SK-N-SH (cell line): ENCODE measurements at regions not wholly inside any gene's neighbourhood (a gene's known extent, or its start where the extent isn't known, plus 50 kb on each side); places are given as distances from the start of the nearest gene placed in this dataset.

Experiments used
- CTCF ChIA-PET: fragments of 300-600, 350-600 bp; formaldehyde crosslinking; extraction: SDS; loops from one replicate; lab custom pipeline; 2021; lab: Yijun Ruan, JAX
- POLR2A ChIA-PET: fragments of 350-600 bp; sonication (Branson Sonifier 250); formaldehyde crosslinking; extraction: SDS; loops from one replicate; lab custom pipeline; 2020; ENCODE audit warnings: antibody characterized with exemption, inconsistent platforms; lab: Yijun Ruan, JAX
- DNase-seq: peaks from one replicate; pipeline ENCODE4 v3.0.0; 2012
- H2AFZ ChIP-seq: fragments of 200-600 bp; sonication (generic); 2 replicates; pipeline ENCODE4 v1.8.1; 2016; ENCODE audit warnings: antibody characterized with exemption, mild to moderate bottlenecking, low read depth
- H3F3A ChIP-seq: fragments of 200-600 bp; sonication (generic); replicated peaks from 2 replicates; pipeline ENCODE3; 2016; ENCODE audit warnings: antibody characterized with exemption, mild to moderate bottlenecking; ENCODE audit not compliant: insufficient read depth
- H3K27ac ChIP-seq, 2 experiments: fragments of 200-500 bp in 1 of 2; fragments of 200-600 bp in 1 of 2; sonication (Bioruptor generic) in 1 of 2; sonication (generic), shearing (Covaris generic) in 1 of 2; 2 replicates each; pipeline versions ENCODE4 v1.5.1 to v1.6.1; 2014 to 2016; ENCODE audit warnings: low read depth in 2 of 2, inconsistent platforms in 1 of 2, low read length in 1 of 2, mild to moderate bottlenecking in 1 of 2, mixed read lengths in 1 of 2
- H3K27me3 ChIP-seq: fragments of 200-600 bp; sonication (generic), shearing (Covaris generic); 2 replicates; pipeline ENCODE4 v1.6.1; 2016; ENCODE audit warnings: mixed run types; ENCODE audit not compliant: insufficient read depth
- H3K36me3 ChIP-seq, 2 experiments: fragments of 200-500 bp in 1 of 2; fragments of 200-600 bp in 1 of 2; sonication (Bioruptor generic) in 1 of 2; sonication (generic) in 1 of 2; replicated peaks in 1 of 2; 2 replicates each; pipeline versions ENCODE3 to v1.5.1; 2014 to 2016; ENCODE audit warnings: low read length in 1 of 2, mild to moderate bottlenecking in 1 of 2; ENCODE audit not compliant: insufficient read depth in 2 of 2, control insufficient read depth in 1 of 2
- H3K4me1 ChIP-seq, 2 experiments: fragments of 200-500 bp in 1 of 2; fragments of 200-600 bp in 1 of 2; sonication (Bioruptor generic) in 1 of 2; sonication (generic), shearing (Covaris generic) in 1 of 2; 2 replicates each; pipeline versions ENCODE4 v1.5.1 to v1.6.1; 2014 to 2016; ENCODE audit warnings: low read depth in 1 of 2, low read length in 1 of 2, mixed run types in 1 of 2; ENCODE audit not compliant: insufficient read depth in 2 of 2, control insufficient read depth in 1 of 2
- H3K4me2 ChIP-seq: fragments of 200-600 bp; sonication (generic), shearing (Covaris generic); 2 replicates; pipeline ENCODE4 v1.6.1; 2017; ENCODE audit warnings: mixed run types
- H3K4me3 ChIP-seq, 2 experiments: fragments of 200-500 bp in 1 of 2; fragments of 200-600 bp in 1 of 2; sonication (Bioruptor generic) in 1 of 2; sonication (generic), shearing (Covaris generic) in 1 of 2; 2 replicates each; pipeline versions ENCODE4 v1.5.1 to v1.8.1; 2014 to 2016; ENCODE audit warnings: low read depth in 2 of 2, inconsistent platforms in 1 of 2, low read length in 1 of 2, mild to moderate bottlenecking in 1 of 2, mixed read lengths in 1 of 2, moderate library complexity in 1 of 2
- H3K79me2 ChIP-seq: fragments of 200-600 bp; sonication (generic); 2 replicates; pipeline ENCODE4 v1.8.1; 2017; ENCODE audit warnings: mild to moderate bottlenecking; ENCODE audit not compliant: insufficient read depth
- H3K9ac ChIP-seq: fragments of 200-600 bp; sonication (generic); 2 replicates; pipeline ENCODE4 v1.6.1; 2017; ENCODE audit warnings: mixed run types
- H3K9me2 ChIP-seq: fragments of 200-600 bp; sonication (generic); 2 replicates; pipeline ENCODE4 v1.6.1; 2017; ENCODE audit warnings: mixed run types
- H3K9me3 ChIP-seq: fragments of 200-600 bp; sonication (generic); 2 replicates; pipeline ENCODE4 v1.6.1; 2017; ENCODE audit warnings: mixed run types, mild to moderate bottlenecking, moderate library complexity
- H4K20me1 ChIP-seq: fragments of 200-600 bp; sonication (generic); 2 replicates; pipeline ENCODE4 v1.6.1; 2017; ENCODE audit warnings: mild to moderate bottlenecking, mixed run types; ENCODE audit not compliant: insufficient read depth
- CHD2 ChIP-seq: fragments of 150-350 bp; IDR thresholded peaks from 2 replicates; pipeline ENCODE4 v1.6.1; 2018; ENCODE audit warnings: low read length; ENCODE audit not compliant: partially characterized antibody
- EZH2phosphoT487 ChIP-seq: fragments of 200-600 bp; sonication (generic); IDR thresholded peaks from 2 replicates; pipeline ENCODE4 v1.6.1; 2017; ENCODE audit warnings: low read depth, mixed run types, mild to moderate bottlenecking, antibody characterized with exemption, moderate library complexity, borderline replicate concordance
- FOXJ3 ChIP-seq: sonication (generic); formaldehyde crosslinking; IDR thresholded peaks from 2 replicates; pipeline ENCODE4 v1.5.1; 2020; ENCODE audit warnings: mild to moderate bottlenecking, missing genetic modification reagents
- FOXM1 ChIP-seq: IDR thresholded peaks from 2 replicates; pipeline ENCODE4 v1.4.0; 2012; ENCODE audit warnings: low read depth, mild to moderate bottlenecking
- GATA2 ChIP-seq: sonication (generic); formaldehyde crosslinking; IDR thresholded peaks from 2 replicates; pipeline ENCODE4 v1.5.0; 2020; ENCODE audit warnings: mild to moderate bottlenecking, missing genetic modification reagents
- JUND ChIP-seq: IDR thresholded peaks from 2 replicates; pipeline ENCODE4 v1.4.0; 2012
- MEF2A ChIP-seq: IDR thresholded peaks from 2 replicates; pipeline ENCODE4 v1.4.0; 2012; ENCODE audit warnings: low read depth, borderline replicate concordance
- NFIC ChIP-seq: IDR thresholded peaks from 2 replicates; pipeline ENCODE4 v1.4.0; 2012; ENCODE audit warnings: borderline replicate concordance
- NRF1 ChIP-seq: IDR thresholded peaks from 2 replicates; pipeline ENCODE4 v1.6.1; 2012; ENCODE audit warnings: low read depth, mild to moderate bottlenecking, low read length
- PBX3 ChIP-seq: IDR thresholded peaks from 2 replicates; pipeline ENCODE4; 2012
- POLR2AphosphoS5 ChIP-seq: IDR thresholded peaks from 2 replicates; pipeline ENCODE4 v1.6.1; 2012; ENCODE audit warnings: low read depth, low read length
- SIN3A ChIP-seq: IDR thresholded peaks from 2 replicates; pipeline ENCODE4 v1.6.1; 2012; ENCODE audit warnings: low read depth, mild to moderate bottlenecking, low read length, moderate library complexity, borderline replicate concordance
- SMC3 ChIP-seq: IDR thresholded peaks from 2 replicates; pipeline ENCODE4 v1.6.1; 2012; ENCODE audit warnings: low read depth, low read length, improper control_type of control experiment
- TAF1 ChIP-seq: IDR thresholded peaks from 2 replicates; pipeline ENCODE4 v1.6.1; 2012; ENCODE audit warnings: low read depth, mild to moderate bottlenecking, low read length, moderate library complexity, borderline replicate concordance
- TCF12 ChIP-seq: IDR thresholded peaks from 2 replicates; pipeline ENCODE4 v1.4.0; 2012
- YY1 ChIP-seq: IDR thresholded peaks from 2 replicates; pipeline ENCODE4 v1.4.0; 2012; ENCODE audit warnings: low read depth, mild to moderate bottlenecking
- WGBS: methylation state at CpG from one replicate; pipeline ENCODE4 v1.1.6; 2017; ENCODE audit warnings: low lambda C conversion rate; 5-methylcytosine and 5-hydroxymethylcytosine counted together
- TF ChIP-seq, protein P1 (sequence below): IDR thresholded peaks from 2 replicates; pipeline ENCODE4 v1.4.0; 2012; ENCODE audit warnings: low read depth, borderline replicate concordance
- TF ChIP-seq, protein P2 (sequence below): IDR thresholded peaks from 2 replicates; pipeline ENCODE4 v1.4.0; 2012; ENCODE audit warnings: low read depth
- TF ChIP-seq, protein P3 (sequence below): IDR thresholded peaks from 2 replicates; pipeline ENCODE4 v1.6.1; 2012; ENCODE audit warnings: mild to moderate bottlenecking, low read depth, low read length, moderate library complexity
- TF ChIP-seq, protein P4 (sequence below): fragments of 200-600 bp; sonication (generic); IDR thresholded peaks from 2 replicates; pipeline ENCODE4 v1.6.1; 2017; ENCODE audit warnings: antibody characterized with exemption, mild to moderate bottlenecking, moderate library complexity

DNA sequence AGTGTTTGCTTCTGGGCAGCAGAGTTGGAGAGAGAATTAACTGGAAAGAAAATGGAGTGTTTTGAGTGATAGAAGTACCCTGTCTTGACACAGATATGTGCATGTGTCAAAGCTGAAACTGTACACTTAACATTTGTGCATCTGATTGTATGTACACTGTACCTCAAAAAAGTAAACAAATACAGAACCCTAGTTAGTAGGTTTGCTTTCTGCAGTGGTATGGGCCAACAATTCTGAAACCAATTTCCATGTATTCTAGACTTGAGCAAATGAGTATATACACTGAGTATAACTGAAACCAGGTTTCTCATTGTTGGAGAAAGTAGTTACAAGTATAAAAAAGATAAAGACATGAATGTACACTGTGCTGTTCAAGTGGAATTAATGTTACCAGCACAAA is 52.4 kb downstream of the ELAPOR2 start:
- DNase-seq = no peak
- Histone ChIP-seq H3K9me2 (no peaks in the 10 kb centered on the region), H3F3A (no peaks in the 10 kb centered on the region), H2AFZ (no peak overlapping the region), H3K36me3 (no peaks in the 10 kb centered on the region), H3K27ac (no peak overlapping the region), H3K27me3 (no peaks in the 10 kb centered on the region), H3K4me2 (no peak overlapping the region), H4K20me1 (peaks cover 4% of the 10 kb centered on the region; the same call in 1 of the 2 replicates), H3K79me2 (peaks cover 16% of the 10 kb centered on the region), H3K9me3 (no peaks in the 10 kb centered on the region), H3K4me1 (peaks cover 0 to 29% of the 10 kb centered on the region in 2 experiments; a peak in 2 of 4 replicates), H3K9ac (no peak overlapping the region), H3K4me3 (no peak overlapping the region)
- ChIA-PET POLR2A (no interaction called here), CTCF (interaction anchor here (0.8 to 1.2 kb wide), 2 partner anchors 12 to 52 kb away, joined by 3 to 4 read pairs; partner anchors contain the start of gene ELAPOR2)
- no peak for TF ChIP-seq TAF1
- no peak for TF ChIP-seq SIN3A
- no peak for TF ChIP-seq CHD2
- TF ChIP-seq GATA2 (CRISPR knock-in tag) = no peak
- no peak for TF ChIP-seq FOXJ3 (CRISPR knock-in tag)
- no peak for TF ChIP-seq MEF2A
- TF ChIP-seq NFIC = no peak
- TF ChIP-seq POLR2AphosphoS5 = no peak
- TF ChIP-seq TCF12 = no peak
- TF ChIP-seq EZH2phosphoT487 = no peak
- no peak for TF ChIP-seq NRF1
- no peak for TF ChIP-seq FOXM1
- TF ChIP-seq, protein P1, sequence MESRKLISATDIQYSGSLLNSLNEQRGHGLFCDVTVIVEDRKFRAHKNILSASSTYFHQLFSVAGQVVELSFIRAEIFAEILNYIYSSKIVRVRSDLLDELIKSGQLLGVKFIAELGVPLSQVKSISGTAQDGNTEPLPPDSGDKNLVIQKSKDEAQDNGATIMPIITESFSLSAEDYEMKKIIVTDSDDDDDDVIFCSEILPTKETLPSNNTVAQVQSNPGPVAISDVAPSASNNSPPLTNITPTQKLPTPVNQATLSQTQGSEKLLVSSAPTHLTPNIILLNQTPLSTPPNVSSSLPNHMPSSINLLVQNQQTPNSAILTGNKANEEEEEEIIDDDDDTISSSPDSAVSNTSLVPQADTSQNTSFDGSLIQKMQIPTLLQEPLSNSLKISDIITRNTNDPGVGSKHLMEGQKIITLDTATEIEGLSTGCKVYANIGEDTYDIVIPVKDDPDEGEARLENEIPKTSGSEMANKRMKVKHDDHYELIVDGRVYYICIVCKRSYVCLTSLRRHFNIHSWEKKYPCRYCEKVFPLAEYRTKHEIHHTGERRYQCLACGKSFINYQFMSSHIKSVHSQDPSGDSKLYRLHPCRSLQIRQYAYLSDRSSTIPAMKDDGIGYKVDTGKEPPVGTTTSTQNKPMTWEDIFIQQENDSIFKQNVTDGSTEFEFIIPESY = no peak
- no peak for TF ChIP-seq PBX3
- TF ChIP-seq SMC3 = no peak
- TF ChIP-seq, protein P2, sequence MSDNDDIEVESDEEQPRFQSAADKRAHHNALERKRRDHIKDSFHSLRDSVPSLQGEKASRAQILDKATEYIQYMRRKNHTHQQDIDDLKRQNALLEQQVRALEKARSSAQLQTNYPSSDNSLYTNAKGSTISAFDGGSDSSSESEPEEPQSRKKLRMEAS = no peak
- no peak for TF ChIP-seq YY1

- H3K4me2 ChIP-seq = peak overlapping the region; percentile 66; the same call in 1 of the 2 replicates
- H3K9me3 ChIP-seq = no peaks in the 10 kb centered on the region
- WGBS = 92% methylated on average over 1 of the region's 1 CpG
- peaks cover 16% of the 10 kb centered on the region; the same call in 1 of the 2 replicates for H4K20me1 ChIP-seq
- no peak overlapping the region for H2AFZ ChIP-seq
- H3K4me3 ChIP-seq = no peak overlapping the region
- peaks cover 12 to 45% of the 10 kb centered on the region in 2 experiments; a peak in 3 of 4 replicates for H3K4me1 ChIP-seq
- H3K27ac ChIP-seq = peak overlapping the region in 1 of 2 experiments; percentile 16; a peak in 2 of 4 replicates
- H3K36me3 ChIP-seq = no peaks in the 10 kb centered on the region
- H3K9ac ChIP-seq = no peak overlapping the region
- ChIA-PET CTCF (interaction anchor here (0.8 to 2.5 kb wide), 11 partner anchors 8 to 231 kb away, joined by 3 to 7 read pairs (median 3); partner anchors contain the start of gene ELAPOR2), POLR2A (interaction anchor here (0.6 to 1.2 kb wide), 3 partner anchors 9 to 147 kb away, joined by 3 to 5 read pairs (median 4); partner anchors contain the start of gene DMTF1)
- H3K27me3 ChIP-seq = no peaks in the 10 kb centered on the region
- no peak for DNase-seq
- H3K9me2 ChIP-seq = no peaks in the 10 kb centered on the region
- peaks cover 9% of the 10 kb centered on the region for H3F3A ChIP-seq
- peaks cover 16% of the 10 kb centered on the region for H3K79me2 ChIP-seq
- no peak for TF ChIP-seq MEF2A
- TF ChIP-seq NRF1 = no peak
- TF ChIP-seq, protein P3, sequence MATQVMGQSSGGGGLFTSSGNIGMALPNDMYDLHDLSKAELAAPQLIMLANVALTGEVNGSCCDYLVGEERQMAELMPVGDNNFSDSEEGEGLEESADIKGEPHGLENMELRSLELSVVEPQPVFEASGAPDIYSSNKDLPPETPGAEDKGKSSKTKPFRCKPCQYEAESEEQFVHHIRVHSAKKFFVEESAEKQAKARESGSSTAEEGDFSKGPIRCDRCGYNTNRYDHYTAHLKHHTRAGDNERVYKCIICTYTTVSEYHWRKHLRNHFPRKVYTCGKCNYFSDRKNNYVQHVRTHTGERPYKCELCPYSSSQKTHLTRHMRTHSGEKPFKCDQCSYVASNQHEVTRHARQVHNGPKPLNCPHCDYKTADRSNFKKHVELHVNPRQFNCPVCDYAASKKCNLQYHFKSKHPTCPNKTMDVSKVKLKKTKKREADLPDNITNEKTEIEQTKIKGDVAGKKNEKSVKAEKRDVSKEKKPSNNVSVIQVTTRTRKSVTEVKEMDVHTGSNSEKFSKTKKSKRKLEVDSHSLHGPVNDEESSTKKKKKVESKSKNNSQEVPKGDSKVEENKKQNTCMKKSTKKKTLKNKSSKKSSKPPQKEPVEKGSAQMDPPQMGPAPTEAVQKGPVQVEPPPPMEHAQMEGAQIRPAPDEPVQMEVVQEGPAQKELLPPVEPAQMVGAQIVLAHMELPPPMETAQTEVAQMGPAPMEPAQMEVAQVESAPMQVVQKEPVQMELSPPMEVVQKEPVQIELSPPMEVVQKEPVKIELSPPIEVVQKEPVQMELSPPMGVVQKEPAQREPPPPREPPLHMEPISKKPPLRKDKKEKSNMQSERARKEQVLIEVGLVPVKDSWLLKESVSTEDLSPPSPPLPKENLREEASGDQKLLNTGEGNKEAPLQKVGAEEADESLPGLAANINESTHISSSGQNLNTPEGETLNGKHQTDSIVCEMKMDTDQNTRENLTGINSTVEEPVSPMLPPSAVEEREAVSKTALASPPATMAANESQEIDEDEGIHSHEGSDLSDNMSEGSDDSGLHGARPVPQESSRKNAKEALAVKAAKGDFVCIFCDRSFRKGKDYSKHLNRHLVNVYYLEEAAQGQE = no peak
- TF ChIP-seq, protein P2 = no peak
- no peak for TF ChIP-seq POLR2AphosphoS5
- no peak for TF ChIP-seq JUND
- TF ChIP-seq, protein P4, sequence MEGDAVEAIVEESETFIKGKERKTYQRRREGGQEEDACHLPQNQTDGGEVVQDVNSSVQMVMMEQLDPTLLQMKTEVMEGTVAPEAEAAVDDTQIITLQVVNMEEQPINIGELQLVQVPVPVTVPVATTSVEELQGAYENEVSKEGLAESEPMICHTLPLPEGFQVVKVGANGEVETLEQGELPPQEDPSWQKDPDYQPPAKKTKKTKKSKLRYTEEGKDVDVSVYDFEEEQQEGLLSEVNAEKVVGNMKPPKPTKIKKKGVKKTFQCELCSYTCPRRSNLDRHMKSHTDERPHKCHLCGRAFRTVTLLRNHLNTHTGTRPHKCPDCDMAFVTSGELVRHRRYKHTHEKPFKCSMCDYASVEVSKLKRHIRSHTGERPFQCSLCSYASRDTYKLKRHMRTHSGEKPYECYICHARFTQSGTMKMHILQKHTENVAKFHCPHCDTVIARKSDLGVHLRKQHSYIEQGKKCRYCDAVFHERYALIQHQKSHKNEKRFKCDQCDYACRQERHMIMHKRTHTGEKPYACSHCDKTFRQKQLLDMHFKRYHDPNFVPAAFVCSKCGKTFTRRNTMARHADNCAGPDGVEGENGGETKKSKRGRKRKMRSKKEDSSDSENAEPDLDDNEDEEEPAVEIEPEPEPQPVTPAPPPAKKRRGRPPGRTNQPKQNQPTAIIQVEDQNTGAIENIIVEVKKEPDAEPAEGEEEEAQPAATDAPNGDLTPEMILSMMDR = no peak
- no peak for TF ChIP-seq FOXM1
- TF ChIP-seq TCF12 = no peak
Observed at GRCh38 chr7:87004956-87005355, 54.5 kb downstream of the ELAPOR2 start.
